B cell (primary cell): ENCODE measurements at regions not wholly inside any gene's neighbourhood (a gene's known extent, or its start where the extent isn't known, plus 50 kb on each side); places are given as distances from the start of the nearest gene placed in this dataset.

ENCODE experiments used
- CTCF ChIP-seq: fragments of 200-600 bp; IDR thresholded peaks from one replicate; pipeline ENCODE4 v1.8.0; 2022; ENCODE audit warnings: antibody characterized with exemption, mild to moderate bottlenecking
- EZH2 ChIP-seq: IDR thresholded peaks from 2 replicates; pipeline ENCODE4 v1.6.1; 2012; ENCODE audit warnings: borderline replicate concordance, low read depth, mild to moderate bottlenecking, moderate library complexity, low read length; ENCODE audit not compliant: insufficient read depth, poor library complexity, severe bottlenecking

GRCh38 chr10:83564889-83565588 lies 574.3 kb upstream of the GHITM start:
- TF ChIP-seq CTCF (no peak), EZH2 (no peak)
